Heart left ventricle (tissue), 16 donors: ENCODE measurements at regions not wholly inside any gene's neighbourhood (a gene's known extent, or its start where the extent isn't known, plus 50 kb on each side); places are given as distances from the start of the nearest gene placed in this dataset.
"Not testable (repeated sequence)": the region's sequence is repeated elsewhere in the genome, so short reads cannot be mapped to it uniquely, and the experiment has no call there.

ENCODE experiments used
- ATAC-seq, 4 donors: fragments of 200-7000 bp; cut with Tn5 transposase; one replicate each; pipeline ENCODE4 v1.9.1; 2020 to 2022; ENCODE audit warnings: moderate library complexity in 4 of 4, mild to moderate bottlenecking in 3 of 4, moderate number of reproducible peaks in 1 of 4
- DNase-seq, 5 donors: peaks; one replicate each; pipeline ENCODE4 v3.0.0-alpha.2; 2020
- H3K27ac ChIP-seq, 12 donors: fragments of 200-600 bp; sonication (generic) in 4 of 12; one replicate each; pipeline versions ENCODE4 v1.5.0 to v1.8.0; 2016 to 2022; ENCODE audit warnings: mild to moderate bottlenecking in 2 of 12
- H3K27me3 ChIP-seq, 9 donors: fragments of 200-600 bp; sonication (generic) in 2 of 9; one replicate each; pipeline versions ENCODE4 v1.5.1 to v1.8.0; 2016 to 2022; ENCODE audit warnings: mild to moderate bottlenecking in 3 of 9
- H3K36me3 ChIP-seq, 9 donors: fragments of 200-600 bp; sonication (generic) in 2 of 9; one replicate each; pipeline versions ENCODE4 v1.5.0 to v1.8.0; 2018 to 2022; ENCODE audit warnings: mild to moderate bottlenecking in 2 of 9
- H3K4me1 ChIP-seq, 12 donors: fragments of 200-600 bp; sonication (generic) in 4 of 12; one replicate each; pipeline versions ENCODE4 v1.5.0 to v1.8.0; 2016 to 2022; ENCODE audit warnings: mild to moderate bottlenecking in 3 of 12
- H3K4me3 ChIP-seq, 12 donors: fragments of 200-600 bp; sonication (generic) in 4 of 12; one replicate each; pipeline versions ENCODE4 v1.5.0 to v1.8.0; 2017 to 2022; ENCODE audit warnings: mild to moderate bottlenecking in 9 of 12, moderate library complexity in 4 of 12
- H3K9me3 ChIP-seq, 12 donors: fragments of 200-600 bp; sonication (generic) in 4 of 12; one replicate each; pipeline versions ENCODE4 v1.5.0 to v1.8.0; 2016 to 2022; ENCODE audit warnings: mild to moderate bottlenecking in 1 of 12
- POLR2A ChIP-seq, 2 donors: fragments of 450-650 bp; IDR thresholded peaks; one replicate each; pipeline ENCODE4 v1.6.1; 2017; ENCODE audit warnings: antibody characterized with exemption in 2 of 2, mild to moderate bottlenecking in 2 of 2, moderate library complexity in 2 of 2
- WGBS, 4 donors: extraction: QIAGEN DNeasy Blood & Tissue Kit in 2 of 4; methylation state at CpG; one replicate each; pipeline versions ENCODE4 v1.1.5 to v1.1.7; 2013 to 2018; 5-methylcytosine and 5-hydroxymethylcytosine counted together
- intact Hi-C, 10 donors: fragments of 100-400 bp; cut with DNase I; formaldehyde crosslinking; loops; one replicate each; pipeline versions ENCODE4 v1.11.1 to v1.14.2; 2022
- TF ChIP-seq, protein P1 (sequence below), 12 donors: fragments of 200-600 bp; sonication (generic) in 4 of 12; IDR thresholded peaks; one replicate each; pipeline versions ENCODE4 v1.5.0 to v1.8.0; 2018 to 2022; ENCODE audit warnings: antibody characterized with exemption in 12 of 12, mild to moderate bottlenecking in 5 of 12
- donor health status: ischemic (EF 13 %, LVEDD 7.1; RV severe dilation, severe dysfunction).
- donor health status: healthy with polysubstance abuse.
- donor health status: DM: no; HTN: yes; CAD: no.
- donor health status: DM: no; HTN: no; CAD: no.
- donor health status: ischemic (EF 25% LVEDD 6.9; RV normal size, moderate dysfunction).
- donor health status: ischemic (EF 25% LVEDD 5.7; RV mildly dilated, moderate dysfunction).
- donor health status: healthy.
- donor health status: DM: yes; HTN: yes; CAD: no.
- donor health status: ischemic (EF 35%, LVEDD 5.7; RV mildly dilated, moderate dysfunction).
- donor health status: nonischemic (EF 11% LVEDD 7.7; RV severe dilation, severe dysfunction).
- donor health status: DM: yes; HTN: yes; CAD: no.
- donor health status: PGD.
- donor health status: ischemic (EF 29% LVEDD 5.4; RV normal size, mild dysfunction).
- donor health status: nonischemic (EF 23%, LVEDD 6.1; RV moderate dilation, normal function).

DNA sequence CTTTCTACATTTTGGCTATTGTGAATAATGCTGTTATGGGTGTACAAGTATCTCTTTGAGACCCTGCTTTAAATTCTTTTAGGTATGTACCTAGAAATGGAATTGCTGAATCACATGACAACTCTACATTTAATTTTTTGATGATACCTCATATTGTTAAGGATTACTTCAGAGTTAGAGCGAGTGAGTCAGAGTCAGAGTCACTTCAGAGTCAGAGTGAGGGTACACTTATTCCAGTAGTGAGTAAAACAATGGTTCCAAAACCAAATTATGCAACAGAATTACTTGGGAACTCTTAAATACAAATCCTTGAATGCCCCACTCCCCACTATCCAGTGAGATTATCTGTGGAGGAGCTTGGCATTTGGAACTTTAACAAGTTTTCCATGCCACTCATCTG is 50.3 kb upstream of the SNRK start:
- Histone ChIP-seq H3K4me3 (no peak overlapping the region), H3K9me3 (no peaks in the 10 kb centered on the region), H3K4me1 (peaks cover 0 to 27% (median 0%) of the 10 kb centered on the region in 12 donors), H3K36me3 (no peaks in the 10 kb centered on the region), H3K27ac (no peak overlapping the region), H3K27me3 (no peaks in the 10 kb centered on the region)
- TF ChIP-seq, protein P1, sequence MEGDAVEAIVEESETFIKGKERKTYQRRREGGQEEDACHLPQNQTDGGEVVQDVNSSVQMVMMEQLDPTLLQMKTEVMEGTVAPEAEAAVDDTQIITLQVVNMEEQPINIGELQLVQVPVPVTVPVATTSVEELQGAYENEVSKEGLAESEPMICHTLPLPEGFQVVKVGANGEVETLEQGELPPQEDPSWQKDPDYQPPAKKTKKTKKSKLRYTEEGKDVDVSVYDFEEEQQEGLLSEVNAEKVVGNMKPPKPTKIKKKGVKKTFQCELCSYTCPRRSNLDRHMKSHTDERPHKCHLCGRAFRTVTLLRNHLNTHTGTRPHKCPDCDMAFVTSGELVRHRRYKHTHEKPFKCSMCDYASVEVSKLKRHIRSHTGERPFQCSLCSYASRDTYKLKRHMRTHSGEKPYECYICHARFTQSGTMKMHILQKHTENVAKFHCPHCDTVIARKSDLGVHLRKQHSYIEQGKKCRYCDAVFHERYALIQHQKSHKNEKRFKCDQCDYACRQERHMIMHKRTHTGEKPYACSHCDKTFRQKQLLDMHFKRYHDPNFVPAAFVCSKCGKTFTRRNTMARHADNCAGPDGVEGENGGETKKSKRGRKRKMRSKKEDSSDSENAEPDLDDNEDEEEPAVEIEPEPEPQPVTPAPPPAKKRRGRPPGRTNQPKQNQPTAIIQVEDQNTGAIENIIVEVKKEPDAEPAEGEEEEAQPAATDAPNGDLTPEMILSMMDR (IDR thresholded peaks at IDR 0.05), result no peak
- TF ChIP-seq POLR2A (IDR thresholded peaks at IDR 0.05), result no peak
- intact Hi-C loops, result no loop called here
- no peak for DNase-seq
- ATAC-seq, result no peak
- 91 to 96% (median 95%) methylated on average over 1 of the region's 1 CpG for WGBS, 4 donors

DNA sequence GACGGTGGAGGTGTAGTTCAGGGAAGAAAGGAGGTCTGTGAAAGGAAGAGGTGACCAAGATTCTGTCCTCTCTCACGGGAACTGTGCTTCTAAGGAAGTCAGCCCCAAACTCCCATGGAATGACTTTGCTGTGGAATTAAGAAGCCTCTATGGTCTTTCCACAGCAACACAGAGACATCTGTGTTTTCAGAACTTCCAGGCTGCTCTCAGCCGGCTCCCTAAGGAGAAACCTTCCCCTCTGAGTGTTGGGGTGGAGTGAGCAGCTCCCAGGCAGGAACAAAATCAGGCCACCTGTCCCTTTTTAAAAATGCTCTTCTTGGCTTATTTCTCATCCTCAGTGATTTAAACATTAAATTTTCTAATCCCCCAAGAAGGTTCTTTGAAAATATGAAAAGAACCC is 53.3 kb upstream of the SNRK start:
- WGBS, 4 donors, result 51 to 61% (median 59%) methylated on average over 3 of the region's 3 CpGs
- Histone ChIP-seq H3K4me1 (peaks cover 0 to 27% (median 0%) of the 10 kb centered on the region in 12 donors), H3K36me3 (no peaks in the 10 kb centered on the region), H3K27ac (peak overlapping the region in 1 of 12 donors; percentile 35), H3K27me3 (no peaks in the 10 kb centered on the region), H3K4me3 (no peak overlapping the region), H3K9me3 (peaks cover 0 to 9% (median 0%) of the 10 kb centered on the region in 12 donors)
- TF ChIP-seq, protein P1 (IDR thresholded peaks at IDR 0.05), result no peak
- no peak for TF ChIP-seq POLR2A (IDR thresholded peaks at IDR 0.05)
- no peak for ATAC-seq
- intact Hi-C loops, result no loop called here
- DNase-seq, result no peak

DNA sequence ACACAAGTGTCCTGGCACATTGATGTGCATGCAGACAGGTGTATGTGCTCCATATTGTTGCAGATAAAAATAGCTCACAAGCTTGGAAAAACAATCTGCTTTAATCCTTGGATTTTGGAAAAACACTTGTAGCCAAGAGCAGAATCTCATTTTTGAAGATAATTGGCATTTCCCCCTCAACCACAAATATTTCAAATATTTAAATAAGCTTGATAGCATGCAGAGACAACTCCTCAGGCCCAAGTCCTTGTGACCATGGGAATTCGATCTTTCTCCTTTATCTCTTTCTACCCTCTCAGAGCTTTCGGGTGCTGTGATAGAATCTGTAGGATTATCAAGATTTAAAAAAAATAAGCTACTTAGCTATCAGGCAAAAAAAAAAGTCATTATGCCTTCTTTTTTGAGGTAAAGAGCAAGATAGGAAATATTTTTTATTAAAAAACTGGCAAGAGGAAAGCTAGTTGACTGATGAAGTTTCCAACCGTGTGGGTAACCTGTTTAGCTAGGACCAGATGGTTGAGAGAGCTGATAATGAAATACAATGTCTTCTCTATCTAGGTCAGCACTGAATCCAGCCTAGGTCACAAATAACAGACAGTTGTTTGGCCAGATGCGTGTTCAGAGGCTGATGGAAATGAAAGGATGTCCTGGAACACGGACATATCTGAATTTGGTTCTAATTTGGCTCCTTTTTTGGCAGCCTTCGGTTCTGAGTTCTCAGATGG is 54.9 kb upstream of the SNRK start:
- no peak overlapping the region for H3K4me3 ChIP-seq
- peaks cover 0 to 23% (median 4%) of the 10 kb centered on the region in 12 donors for H3K9me3 ChIP-seq
- no peak for TF ChIP-seq POLR2A (IDR thresholded peaks at IDR 0.05)
- TF ChIP-seq, protein P1 (IDR thresholded peaks at IDR 0.05), result no peak
- DNase-seq (no peak), ATAC-seq (no peak)
- H3K27me3 ChIP-seq, result no peaks in the 10 kb centered on the region
- WGBS, 4 donors, result 46 to 63% (median 50%) methylated on average over 6 of the region's 6 CpGs
- intact Hi-C loops, result no loop called here
- peaks cover 0 to 27% (median 0%) of the 10 kb centered on the region in 12 donors for H3K4me1 ChIP-seq
- no peaks in the 10 kb centered on the region for H3K36me3 ChIP-seq
- H3K27ac ChIP-seq, result peak overlapping the region in 2 of 12 donors; percentile 10 to 33

DNA sequence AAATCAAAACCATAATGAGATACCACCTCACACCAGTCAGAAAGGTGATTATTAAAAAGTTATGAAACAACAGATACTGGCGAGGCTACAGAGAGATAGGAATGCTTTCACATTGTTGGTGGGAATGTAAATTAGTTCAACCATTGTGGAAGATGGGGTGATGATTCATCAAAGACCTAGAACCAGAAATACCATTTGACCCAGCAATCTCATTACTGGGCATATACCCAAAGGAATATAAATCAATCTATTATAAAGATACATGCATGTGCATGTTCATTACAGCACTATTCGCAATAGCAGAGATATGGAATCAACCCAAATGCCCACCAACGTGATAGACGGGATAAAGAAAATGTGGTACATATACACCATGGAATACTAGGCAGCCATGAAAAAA is 56.5 kb upstream of the SNRK start:
- not testable (repeated sequence) for ATAC-seq, H3K27me3 ChIP-seq, H3K4me3 ChIP-seq, DNase-seq, H3K27ac ChIP-seq, H3K36me3 ChIP-seq
- peaks cover 0 to 20% (median 0%) of the 10 kb centered on the region in 12 donors for H3K4me1 ChIP-seq
- intact Hi-C loops, result loop anchor here in 2 of 10 donors (10.0 kb wide), 2 partner anchors 55 to 275 kb away; partner anchors contain the start of gene SNRK (in 1 of the 2)
- H3K9me3 ChIP-seq, result peaks cover 0 to 23% (median 4%) of the 10 kb centered on the region in 12 donors
- WGBS, 4 donors, result 83 to 95% (median 93%) methylated on average over 4 of the region's 4 CpGs

DNA sequence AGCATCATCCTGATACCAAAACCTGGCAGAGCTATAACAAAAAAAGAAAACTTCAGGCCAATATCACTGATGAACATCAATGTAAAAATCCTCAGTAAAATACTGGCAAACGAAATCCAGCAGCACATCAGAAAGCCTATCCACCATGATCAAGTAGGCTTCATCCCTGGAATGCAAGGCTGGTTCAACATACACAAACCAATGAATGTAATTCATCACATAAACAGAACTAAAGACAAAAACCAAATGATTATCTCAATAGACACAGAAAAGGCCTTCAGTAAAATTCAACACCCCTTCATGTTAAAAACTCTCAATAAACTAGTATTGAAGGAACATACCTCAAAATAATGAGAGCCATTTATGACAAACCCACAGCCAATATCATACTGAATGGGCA is 58.7 kb upstream of the SNRK start:
- 75 to 79% (median 75%) methylated on average over 1 of the region's 1 CpG for WGBS, 4 donors
- H3K36me3 ChIP-seq, ATAC-seq, H3K4me3 ChIP-seq, DNase-seq, H3K27ac ChIP-seq, H3K27me3 ChIP-seq: not testable (repeated sequence)
- H3K4me1 ChIP-seq, result peaks cover 0 to 14% (median 0%) of the 10 kb centered on the region in 12 donors
- intact Hi-C loops, result loop anchor here in 2 of 10 donors (10.0 kb wide), 2 partner anchors 57 to 277 kb away; partner anchors contain the start of gene SNRK (in 1 of the 2)
- peaks cover 0 to 33% (median 9%) of the 10 kb centered on the region in 12 donors for H3K9me3 ChIP-seq
